Activated CD8-positive, alpha-beta memory T cell treated with anti-CD3 and anti-CD28 coated beads, Interleukin-2, amount 50 U/mL, for 24 hours (primary cell): ENCODE measurements at regions not wholly inside any gene's neighbourhood (a gene's known extent, or its start where the extent isn't known, plus 50 kb on each side); places are given as distances from the start of the nearest gene placed in this dataset.

Experiments used
- DNase-seq: peaks from one replicate; pipeline ENCODE4 v3.0.0-alpha.2; 2020; ENCODE audit errors: extremely low read depth

GRCh38 chr13:110826861-110827672 lies 87.8 kb downstream of the ANKRD10 start:
- DNase-seq: no peak
